Eye (tissue), 1 donor: ENCODE measurements at regions not wholly inside any gene's neighbourhood (a gene's known extent, or its start where the extent isn't known, plus 50 kb on each side); places are given as distances from the start of the nearest gene placed in this dataset.
"Not testable (repeated sequence)": the region's sequence is repeated elsewhere in the genome, so short reads cannot be mapped to it uniquely, and the experiment has no call there.

Experiments used
- DNase-seq: peaks from one replicate; pipeline ENCODE4 v3.0.0-alpha.2; 2015

GRCh38 chr2:34147780-34148179 is 548.7 kb upstream of the FAM98A start:
- DNase-seq, result no peak

DNA sequence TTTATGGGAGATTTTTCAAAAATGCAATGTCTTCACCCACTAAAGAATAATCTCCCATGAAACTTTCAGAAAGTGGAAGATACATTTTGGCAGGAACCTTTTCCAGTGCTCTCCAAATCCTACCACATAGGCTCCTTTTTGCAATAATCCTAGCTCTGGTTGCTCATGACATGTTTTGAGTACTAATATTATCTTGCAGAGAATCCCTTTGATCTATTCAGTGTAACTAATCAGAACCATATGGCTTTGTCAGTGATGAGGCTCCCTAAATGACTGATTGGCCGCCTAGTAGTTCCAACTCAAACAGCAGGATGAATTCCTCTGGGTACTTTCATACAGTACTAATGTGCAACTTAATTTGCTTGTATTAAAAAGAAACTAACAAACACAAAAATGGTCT is 544.0 kb upstream of the FAM98A start:
- no peak for DNase-seq

GRCh38 chr2:34142531-34143008 is 543.5 kb upstream of the FAM98A start:
- not testable (repeated sequence) for DNase-seq

DNA sequence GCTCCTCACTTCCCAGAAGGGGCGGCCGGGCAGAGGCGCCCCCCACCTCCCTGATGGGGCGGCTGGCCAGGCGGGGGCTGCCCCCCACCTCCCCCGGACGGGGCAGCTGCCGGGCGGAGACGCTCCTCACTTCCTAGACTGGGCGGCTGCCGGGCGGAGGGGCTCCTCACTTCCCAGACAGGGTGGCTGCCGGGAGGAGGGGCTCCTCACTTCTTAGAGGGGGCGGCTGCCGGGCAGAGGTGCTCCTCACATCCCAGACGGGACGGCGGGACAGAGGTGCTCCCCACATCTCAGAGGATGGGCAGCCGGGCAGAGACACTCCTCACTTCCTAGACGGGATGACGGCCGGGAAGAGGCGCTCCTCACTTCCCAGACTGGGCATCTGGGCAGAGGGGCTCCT is 534.0 kb upstream of the FAM98A start:
- DNase-seq, result not testable (repeated sequence)

GRCh38 chr2:34126279-34126678 is 527.2 kb upstream of the FAM98A start:
- DNase-seq, result no peak

DNA sequence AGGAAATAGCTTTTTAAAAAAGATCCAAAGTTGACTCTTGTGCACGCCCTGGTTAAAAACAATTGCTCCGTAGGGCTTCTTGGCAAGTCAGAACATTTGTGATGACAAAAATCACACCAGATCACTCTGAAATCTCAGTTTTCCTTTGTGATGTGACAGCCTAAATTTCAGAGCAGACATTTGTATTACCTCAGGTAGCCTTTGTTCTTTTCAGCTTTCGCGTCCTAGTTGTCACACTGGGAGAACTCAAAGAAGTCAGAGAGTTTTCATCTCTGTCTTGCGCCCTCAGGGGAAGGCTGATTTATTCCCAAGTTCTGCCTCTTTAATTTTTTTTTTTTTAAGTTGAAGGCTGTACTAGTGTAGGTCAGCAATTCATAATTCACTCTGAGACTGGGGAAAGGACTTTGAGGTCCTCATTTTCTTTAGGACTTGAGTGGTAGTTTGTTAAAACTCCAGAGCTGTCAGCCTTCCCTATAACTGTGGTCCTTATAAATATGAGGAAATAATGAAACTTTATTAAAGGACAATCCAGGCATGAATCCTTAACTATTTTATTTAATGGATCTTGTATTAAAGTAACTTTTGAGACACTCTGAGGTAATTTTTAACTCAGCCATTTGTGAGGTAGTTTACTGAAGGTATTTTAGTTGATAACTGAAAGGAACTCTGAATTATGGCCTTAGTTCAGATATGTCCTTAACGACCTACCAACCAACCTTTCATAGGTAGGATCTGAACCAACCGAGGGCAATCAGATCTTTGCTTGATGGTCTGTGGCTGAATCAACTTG is 525.1 kb upstream of the FAM98A start:
- DNase-seq, result peak; percentile 23

DNA sequence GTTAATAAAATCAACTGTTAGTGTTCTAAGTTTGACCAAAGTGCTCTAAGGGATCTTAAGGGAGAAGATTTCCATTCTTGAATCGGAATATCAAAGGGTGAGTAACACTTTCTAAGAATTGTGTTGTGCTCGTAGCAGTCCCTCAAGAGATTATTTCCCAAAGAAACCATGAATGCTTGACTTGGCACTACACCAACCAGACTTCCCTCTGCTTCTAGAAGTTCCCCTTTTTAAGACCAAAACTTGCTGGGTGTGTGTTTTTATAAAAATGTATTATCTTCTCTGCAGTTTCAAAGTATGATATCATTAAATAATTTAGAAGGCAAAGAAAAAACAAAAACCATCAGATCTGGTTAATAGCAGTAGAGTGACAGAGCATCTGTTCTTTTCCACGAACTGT is 522.0 kb upstream of the FAM98A start:
- DNase-seq, result no peak

- DNase-seq, result no peak
Observed at GRCh38 chr2:34115076-34115475, 516.0 kb upstream of the FAM98A start.

GRCh38 chr2:34112161-34112560 is 513.1 kb upstream of the FAM98A start:
- DNase-seq, result no peak

DNA sequence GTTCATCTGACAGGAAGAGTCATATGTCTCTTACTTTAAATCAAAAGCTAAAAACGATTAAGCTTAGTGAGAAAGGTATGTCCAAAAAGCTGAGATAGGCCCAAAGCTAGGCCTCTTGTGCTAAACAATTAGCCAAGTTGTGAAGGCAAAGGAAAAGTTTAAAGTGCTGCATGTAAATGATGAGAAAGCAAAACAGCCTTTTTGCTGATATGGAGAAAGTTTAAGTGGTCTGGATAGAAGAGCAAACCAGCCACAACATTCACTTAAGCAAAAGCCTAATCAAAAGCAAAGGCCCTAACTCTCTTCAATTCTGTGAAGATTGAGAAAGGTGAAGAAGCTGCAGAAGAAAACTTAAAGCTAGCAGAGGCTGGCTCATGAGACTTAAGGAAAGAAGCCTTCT is 511.3 kb upstream of the FAM98A start:
- no peak for DNase-seq

- DNase-seq, result no peak
Observed at GRCh38 chr2:34107811-34108210, 508.7 kb upstream of the FAM98A start.

GRCh38 chr2:34105006-34105767 is 506.1 kb upstream of the FAM98A start:
- DNase-seq, result peak; percentile 5

- DNase-seq, result no peak
Observed at GRCh38 chr2:34104601-34105000, 505.5 kb upstream of the FAM98A start.

- no peak for DNase-seq
Observed at GRCh38 chr2:34103437-34103836, 504.3 kb upstream of the FAM98A start.

DNA sequence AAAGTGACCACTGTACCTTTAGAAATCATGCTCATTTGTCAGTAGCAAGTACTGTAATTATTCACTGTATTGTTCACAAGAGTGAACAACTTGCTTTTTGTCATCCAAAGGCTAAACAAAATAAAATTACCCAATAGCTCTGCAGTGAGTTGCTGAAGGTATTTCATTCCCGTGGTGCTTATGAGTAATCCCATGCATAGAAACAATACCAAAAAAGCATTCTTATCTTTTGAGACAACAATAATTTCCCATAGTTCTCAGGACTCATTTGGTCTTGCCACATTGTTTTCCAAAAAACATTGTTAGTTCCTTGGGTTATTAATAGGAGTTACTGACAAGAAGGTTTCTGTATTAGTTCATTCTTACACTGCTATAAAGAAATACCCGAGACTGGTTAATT is 503.2 kb upstream of the FAM98A start:
- DNase-seq, result no peak

DNA sequence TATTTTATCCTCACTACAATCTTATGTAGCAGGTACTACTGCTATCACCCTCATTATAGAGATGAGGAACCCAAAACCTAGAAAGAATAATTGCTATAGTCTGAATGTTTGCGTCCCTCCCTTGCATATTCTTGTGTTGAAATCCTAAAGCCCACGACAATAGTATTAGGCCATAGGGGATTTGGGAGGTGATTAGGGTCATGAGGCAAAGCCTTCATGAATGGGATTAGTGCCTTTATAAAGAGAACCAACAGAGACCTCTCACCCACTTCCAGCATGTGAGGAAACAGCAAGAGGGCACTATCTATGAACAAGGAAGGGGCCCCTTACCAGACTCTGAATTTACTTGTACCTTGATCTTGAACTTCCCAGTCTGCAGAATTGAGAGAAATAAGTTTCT is 500.3 kb upstream of the FAM98A start:
- DNase-seq, result no peak

GRCh38 chr2:34098256-34098655 is 499.2 kb upstream of the FAM98A start:
- DNase-seq, result no peak

- DNase-seq, result peak; percentile 92
Observed at GRCh38 chr2:34096562-34097171, 497.6 kb upstream of the FAM98A start.

- no peak for DNase-seq
Observed at GRCh38 chr2:34093790-34094189, 494.7 kb upstream of the FAM98A start.

- DNase-seq, result no peak
Observed at GRCh38 chr2:34070196-34070595, 471.1 kb upstream of the FAM98A start.

DNA sequence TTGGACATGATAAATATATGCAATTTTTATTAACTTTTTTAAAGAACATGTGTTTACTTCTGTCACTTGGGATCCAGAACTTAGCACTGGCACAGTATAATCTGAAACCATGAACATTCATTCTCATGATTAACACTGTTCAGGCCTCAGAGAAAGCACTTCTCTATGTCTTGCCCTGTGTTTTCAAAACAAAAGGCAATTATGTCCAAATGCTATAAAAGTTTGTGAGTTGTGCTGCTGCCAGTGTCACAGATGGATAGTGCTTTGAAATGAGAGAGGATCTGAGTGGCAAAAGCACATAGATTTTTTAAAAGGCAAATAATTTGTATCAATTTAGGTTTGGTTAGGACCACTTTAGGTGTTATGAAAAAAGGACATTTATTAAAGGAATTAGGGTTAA is 470.5 kb upstream of the FAM98A start:
- no peak for DNase-seq

DNA sequence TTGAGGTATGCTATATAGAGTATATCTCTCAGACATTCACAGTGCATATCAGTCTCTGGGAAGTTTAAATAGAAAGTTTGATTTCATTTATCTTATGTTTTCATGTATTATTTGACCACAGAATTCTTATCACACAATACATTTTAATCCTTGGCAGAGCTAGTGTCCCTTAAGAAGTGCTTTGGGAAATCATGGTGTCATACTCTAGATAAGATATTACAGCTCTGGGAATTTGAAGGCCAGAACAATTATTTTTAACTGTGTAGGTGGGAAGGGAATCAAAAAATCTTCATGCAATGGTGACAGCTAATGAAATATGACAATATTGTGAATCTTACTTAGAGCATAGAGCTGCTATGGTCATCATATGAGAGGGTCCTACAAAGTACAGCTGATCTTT is 451.3 kb upstream of the FAM98A start:
- DNase-seq, result no peak

DNA sequence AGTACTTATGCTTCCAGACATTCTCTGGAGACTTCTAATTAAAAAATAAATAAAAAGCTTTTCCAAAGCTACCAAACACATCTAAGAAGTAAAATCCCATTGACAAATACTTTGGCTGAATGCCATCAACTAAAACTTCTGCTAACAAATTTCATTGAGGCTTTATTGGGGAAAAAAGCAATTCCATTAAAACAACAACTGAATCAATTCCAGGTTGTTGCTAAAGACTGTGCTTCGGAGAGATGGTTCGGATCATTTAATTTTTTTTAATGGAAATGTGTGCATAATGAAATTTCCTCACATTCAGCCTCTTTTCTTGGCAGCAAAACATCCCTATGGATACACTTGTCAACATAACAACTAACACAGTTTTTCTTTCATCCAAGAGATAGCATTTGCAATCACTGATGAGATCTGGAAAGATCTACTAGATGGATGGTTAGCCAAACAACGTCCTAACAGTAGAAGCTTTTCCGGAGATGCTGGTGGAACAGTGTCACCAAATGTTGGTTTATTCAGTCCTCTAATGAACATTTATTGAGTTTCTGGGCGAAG is 446.1 kb upstream of the FAM98A start:
- DNase-seq, result no peak

GRCh38 chr2:34037886-34038285 is 438.8 kb upstream of the FAM98A start:
- no peak for DNase-seq
